ENCODE measurements at regions not wholly inside any gene's neighbourhood (a gene's known extent, or its start where the extent isn't known, plus 50 kb on each side); places are given as distances from the start of the nearest gene placed in this dataset.

DNA sequence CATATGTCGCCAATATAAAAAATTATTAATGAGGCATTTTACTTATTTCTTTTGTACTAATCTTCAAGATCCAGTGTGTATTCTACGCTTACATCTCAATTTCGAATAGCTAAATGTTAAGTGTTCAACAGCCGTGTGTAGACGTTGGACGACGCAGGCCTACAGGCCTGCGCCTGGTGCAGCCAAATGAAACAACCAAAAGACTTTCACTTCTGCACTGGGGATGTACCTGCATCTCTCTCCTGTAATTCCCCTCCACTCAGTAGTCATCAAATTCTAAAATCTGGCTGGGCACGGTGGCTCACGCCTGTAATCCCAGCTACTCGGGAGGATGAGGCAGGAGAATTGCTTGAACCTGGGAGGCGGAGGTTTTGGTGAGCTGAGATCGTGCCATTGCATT lies 76.8 kb upstream of the HNRNPU start:
- TF ChIP-seq EP300 (conservative IDR thresholded peaks at IDR 0.05; ENCODE audit: poor library complexity, severe bottlenecking) = no peak
- TF ChIP-seq POLR2AphosphoS5 (IDR thresholded peaks at IDR 0.05) = no peak
- no peak for TF ChIP-seq EZH2 (IDR thresholded peaks at IDR 0.05; ENCODE audit: borderline replicate concordance, insufficient read depth, low read length, poor library complexity, severe bottlenecking)
- TF ChIP-seq SMC3 (conservative IDR thresholded peaks at IDR 0.05; ENCODE audit: poor library complexity) = no peak
- TF ChIP-seq, protein P1, sequence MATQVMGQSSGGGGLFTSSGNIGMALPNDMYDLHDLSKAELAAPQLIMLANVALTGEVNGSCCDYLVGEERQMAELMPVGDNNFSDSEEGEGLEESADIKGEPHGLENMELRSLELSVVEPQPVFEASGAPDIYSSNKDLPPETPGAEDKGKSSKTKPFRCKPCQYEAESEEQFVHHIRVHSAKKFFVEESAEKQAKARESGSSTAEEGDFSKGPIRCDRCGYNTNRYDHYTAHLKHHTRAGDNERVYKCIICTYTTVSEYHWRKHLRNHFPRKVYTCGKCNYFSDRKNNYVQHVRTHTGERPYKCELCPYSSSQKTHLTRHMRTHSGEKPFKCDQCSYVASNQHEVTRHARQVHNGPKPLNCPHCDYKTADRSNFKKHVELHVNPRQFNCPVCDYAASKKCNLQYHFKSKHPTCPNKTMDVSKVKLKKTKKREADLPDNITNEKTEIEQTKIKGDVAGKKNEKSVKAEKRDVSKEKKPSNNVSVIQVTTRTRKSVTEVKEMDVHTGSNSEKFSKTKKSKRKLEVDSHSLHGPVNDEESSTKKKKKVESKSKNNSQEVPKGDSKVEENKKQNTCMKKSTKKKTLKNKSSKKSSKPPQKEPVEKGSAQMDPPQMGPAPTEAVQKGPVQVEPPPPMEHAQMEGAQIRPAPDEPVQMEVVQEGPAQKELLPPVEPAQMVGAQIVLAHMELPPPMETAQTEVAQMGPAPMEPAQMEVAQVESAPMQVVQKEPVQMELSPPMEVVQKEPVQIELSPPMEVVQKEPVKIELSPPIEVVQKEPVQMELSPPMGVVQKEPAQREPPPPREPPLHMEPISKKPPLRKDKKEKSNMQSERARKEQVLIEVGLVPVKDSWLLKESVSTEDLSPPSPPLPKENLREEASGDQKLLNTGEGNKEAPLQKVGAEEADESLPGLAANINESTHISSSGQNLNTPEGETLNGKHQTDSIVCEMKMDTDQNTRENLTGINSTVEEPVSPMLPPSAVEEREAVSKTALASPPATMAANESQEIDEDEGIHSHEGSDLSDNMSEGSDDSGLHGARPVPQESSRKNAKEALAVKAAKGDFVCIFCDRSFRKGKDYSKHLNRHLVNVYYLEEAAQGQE (IDR thresholded peaks at IDR 0.05; ENCODE audit: borderline replicate concordance) = no peak
- TF ChIP-seq, protein P2, sequence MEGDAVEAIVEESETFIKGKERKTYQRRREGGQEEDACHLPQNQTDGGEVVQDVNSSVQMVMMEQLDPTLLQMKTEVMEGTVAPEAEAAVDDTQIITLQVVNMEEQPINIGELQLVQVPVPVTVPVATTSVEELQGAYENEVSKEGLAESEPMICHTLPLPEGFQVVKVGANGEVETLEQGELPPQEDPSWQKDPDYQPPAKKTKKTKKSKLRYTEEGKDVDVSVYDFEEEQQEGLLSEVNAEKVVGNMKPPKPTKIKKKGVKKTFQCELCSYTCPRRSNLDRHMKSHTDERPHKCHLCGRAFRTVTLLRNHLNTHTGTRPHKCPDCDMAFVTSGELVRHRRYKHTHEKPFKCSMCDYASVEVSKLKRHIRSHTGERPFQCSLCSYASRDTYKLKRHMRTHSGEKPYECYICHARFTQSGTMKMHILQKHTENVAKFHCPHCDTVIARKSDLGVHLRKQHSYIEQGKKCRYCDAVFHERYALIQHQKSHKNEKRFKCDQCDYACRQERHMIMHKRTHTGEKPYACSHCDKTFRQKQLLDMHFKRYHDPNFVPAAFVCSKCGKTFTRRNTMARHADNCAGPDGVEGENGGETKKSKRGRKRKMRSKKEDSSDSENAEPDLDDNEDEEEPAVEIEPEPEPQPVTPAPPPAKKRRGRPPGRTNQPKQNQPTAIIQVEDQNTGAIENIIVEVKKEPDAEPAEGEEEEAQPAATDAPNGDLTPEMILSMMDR (IDR thresholded peaks at IDR 0.05; ENCODE audit: poor library complexity, severe bottlenecking) = no peak
- TF ChIP-seq TAF1 (IDR thresholded peaks at IDR 0.05; ENCODE audit: low read depth) = no peak
- no peak for TF ChIP-seq MXI1 (conservative IDR thresholded peaks at IDR 0.05; ENCODE audit: poor library complexity, severe bottlenecking)
- no peak for TF ChIP-seq RAD21 (conservative IDR thresholded peaks at IDR 0.05)
- Histone ChIP-seq H3K27me3 (ENCODE audit: insufficient read depth, low read depth, low read length) (no peaks in the 10 kb centered on the region), H3K36me3 (ENCODE audit: insufficient read depth, low read length) (no peaks in the 10 kb centered on the region), H3K27ac (ENCODE audit: low read length) (no peak overlapping the region), H3K79me2 (replicated peaks; ENCODE audit: insufficient read depth, low read length) (no peaks in the 10 kb centered on the region), H3F3A (ENCODE audit: insufficient read depth, low read length, poor library complexity, severe bottlenecking) (no peaks in the 10 kb centered on the region), H3K9me2 (ENCODE audit: insufficient read depth, low read length) (no peaks in the 10 kb centered on the region), H2AFZ (ENCODE audit: low read depth, low read length) (no peak overlapping the region), H4K20me1 (ENCODE audit: insufficient read depth) (no peaks in the 10 kb centered on the region), H3K4me2 (ENCODE audit: low read length) (no peak overlapping the region), H3K4me3 (ENCODE audit: low read length) (no peak overlapping the region), H3K9me3 (ENCODE audit: low read length) (no peaks in the 10 kb centered on the region), H3K9ac (ENCODE audit: low read length) (no peak overlapping the region)

DNA sequence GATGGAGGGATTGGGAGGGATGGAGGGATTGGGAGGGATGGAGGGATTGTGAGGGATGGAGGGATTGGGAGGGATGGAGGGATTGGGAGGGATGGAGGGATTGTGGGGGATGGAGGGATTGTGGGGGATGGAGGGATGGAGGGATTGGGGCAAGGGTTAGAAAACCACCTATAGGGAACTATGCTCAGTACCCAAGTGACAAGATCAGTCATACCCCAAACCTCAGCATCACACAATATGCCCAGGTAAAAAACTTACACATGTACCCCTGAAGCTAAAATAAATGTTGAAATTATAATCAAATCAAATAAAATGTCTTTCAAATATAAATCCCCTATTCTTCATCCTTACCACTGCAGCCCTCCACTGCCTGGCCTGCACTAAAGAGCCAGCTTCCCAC lies 72.8 kb upstream of the HNRNPU start:
- no peak overlapping the region for H2AFZ ChIP-seq (ENCODE audit: low read depth, low read length)
- no peaks in the 10 kb centered on the region for H3K36me3 ChIP-seq (ENCODE audit: insufficient read depth, low read length)
- no peaks in the 10 kb centered on the region for H3K79me2 ChIP-seq (replicated peaks; ENCODE audit: insufficient read depth, low read length)
- H3K27me3 ChIP-seq (ENCODE audit: insufficient read depth, low read depth, low read length) = no peaks in the 10 kb centered on the region
- H3K9me3 ChIP-seq (ENCODE audit: low read length) = no peaks in the 10 kb centered on the region
- no peak overlapping the region for H3K4me3 ChIP-seq (ENCODE audit: low read length)
- H3K9ac ChIP-seq (ENCODE audit: low read length) = no peak overlapping the region
- H3K4me2 ChIP-seq (ENCODE audit: low read length) = no peak overlapping the region
- no peak overlapping the region for H3K27ac ChIP-seq (ENCODE audit: low read length)
- H3F3A ChIP-seq (ENCODE audit: insufficient read depth, low read length, poor library complexity, severe bottlenecking) = no peaks in the 10 kb centered on the region
- H3K9me2 ChIP-seq (ENCODE audit: insufficient read depth, low read length) = no peaks in the 10 kb centered on the region
- TF ChIP-seq EZH2 (IDR thresholded peaks at IDR 0.05; ENCODE audit: borderline replicate concordance, insufficient read depth, low read length, poor library complexity, severe bottlenecking) (no peak), SMC3 (conservative IDR thresholded peaks at IDR 0.05; ENCODE audit: poor library complexity) (no peak), EP300 (conservative IDR thresholded peaks at IDR 0.05; ENCODE audit: poor library complexity, severe bottlenecking) (no peak), MXI1 (conservative IDR thresholded peaks at IDR 0.05; ENCODE audit: poor library complexity, severe bottlenecking) (no peak), TAF1 (IDR thresholded peaks at IDR 0.05; ENCODE audit: low read depth) (no peak), RAD21 (conservative IDR thresholded peaks at IDR 0.05) (no peak)
- TF ChIP-seq, protein P1 (IDR thresholded peaks at IDR 0.05; ENCODE audit: borderline replicate concordance) = no peak
- TF ChIP-seq, protein P2 (IDR thresholded peaks at IDR 0.05; ENCODE audit: poor library complexity, severe bottlenecking) = no peak
- H4K20me1 ChIP-seq (ENCODE audit: insufficient read depth) = no peaks in the 10 kb centered on the region

All from neural cell (in vitro differentiated cells).